ENCODE measurements at regions not wholly inside any gene's neighbourhood (a gene's known extent, or its start where the extent isn't known, plus 50 kb on each side); places are given as distances from the start of the nearest gene placed in this dataset.
A peak's percentile ranks its signal among the peaks of the same experiment; 100 is the strongest.
"Not testable (repeated sequence)": the region's sequence is repeated elsewhere in the genome, so short reads cannot be mapped to it uniquely, and the experiment has no call there.

GRCh38 chr4:110364911-110365520 is 110.9 kb upstream of the ENPEP start:
- Histone ChIP-seq H3K9me3 (no peaks in the 10 kb centered on the region), H4K20me1 (no peaks in the 10 kb centered on the region), H3K4me2 (no peak overlapping the region), H3K27ac (no peak overlapping the region), H3K27me3 (no peaks in the 10 kb centered on the region), H3K4me3 (no peak overlapping the region), H3K36me3 (no peaks in the 10 kb centered on the region), H3K9ac (no peak overlapping the region), H3K4me1 (peaks cover 22% of the 10 kb centered on the region)
- TF ChIP-seq Cebpa-rat (IDR thresholded peaks at IDR 0.05), result no peak

DNA sequence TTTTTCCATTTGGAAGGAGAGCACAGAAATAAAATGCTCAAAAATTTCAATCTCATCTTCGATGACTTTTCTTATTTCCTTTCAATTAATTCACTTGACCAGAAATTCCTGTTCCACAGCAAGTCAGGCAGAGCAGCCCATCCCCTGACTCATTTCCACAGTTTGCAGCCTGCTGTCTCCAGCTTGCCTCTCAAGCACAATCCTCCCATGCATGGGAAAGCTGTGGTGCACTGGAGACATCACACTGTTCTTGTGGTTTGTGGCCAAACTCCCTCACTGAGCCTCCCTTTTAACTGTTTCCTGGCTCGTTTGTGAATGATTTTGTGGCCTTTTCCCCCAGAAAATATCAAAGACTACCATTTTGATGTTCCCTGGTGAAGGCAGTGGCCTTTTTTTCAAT is 114.0 kb upstream of the ENPEP start:
- TF ChIP-seq Cebpa-rat (IDR thresholded peaks at IDR 0.05), result no peak
- Histone ChIP-seq H3K9ac (no peak overlapping the region), H3K4me2 (peak overlapping the region; percentile 74), H3K27ac (no peak overlapping the region), H4K20me1 (no peaks in the 10 kb centered on the region), H3K27me3 (no peaks in the 10 kb centered on the region), H3K4me1 (peaks cover 22% of the 10 kb centered on the region), H3K9me3 (no peaks in the 10 kb centered on the region), H3K4me3 (no peak overlapping the region), H3K36me3 (no peaks in the 10 kb centered on the region)

DNA sequence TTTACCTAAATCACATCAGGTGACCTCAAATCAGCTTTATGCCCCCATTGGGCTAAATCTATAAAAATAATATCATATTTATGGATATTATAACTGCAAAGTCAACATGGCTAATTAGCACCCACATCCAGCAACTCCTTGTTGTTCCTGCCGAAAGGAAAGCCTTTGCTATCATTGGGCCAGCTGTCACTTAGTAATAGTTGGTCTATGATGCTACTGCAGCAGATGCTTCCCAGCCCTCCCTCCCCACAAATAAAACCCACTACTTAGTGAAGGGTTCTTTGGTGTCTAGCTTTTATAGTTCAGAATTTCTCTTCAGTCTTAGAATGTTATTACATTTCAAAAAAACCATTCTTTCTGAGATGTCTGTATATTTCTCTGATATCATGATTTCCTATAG is 116.9 kb upstream of the ENPEP start:
- H3K4me3 ChIP-seq, result no peak overlapping the region
- no peak overlapping the region for H3K9ac ChIP-seq
- no peaks in the 10 kb centered on the region for H3K27me3 ChIP-seq
- H3K4me2 ChIP-seq, result no peak overlapping the region
- peaks cover 22% of the 10 kb centered on the region for H3K4me1 ChIP-seq
- H3K36me3 ChIP-seq, result no peaks in the 10 kb centered on the region
- no peaks in the 10 kb centered on the region for H3K9me3 ChIP-seq
- no peak overlapping the region for H3K27ac ChIP-seq
- no peak for TF ChIP-seq Cebpa-rat (IDR thresholded peaks at IDR 0.05)
- no peaks in the 10 kb centered on the region for H4K20me1 ChIP-seq

- Histone ChIP-seq H4K20me1 (no peaks in the 10 kb centered on the region), H3K9ac (no peak overlapping the region), H3K4me2 (no peak overlapping the region), H3K36me3 (no peaks in the 10 kb centered on the region), H3K27ac (no peak overlapping the region), H3K4me3 (no peak overlapping the region), H3K9me3 (no peaks in the 10 kb centered on the region), H3K4me1 (peaks cover 16% of the 10 kb centered on the region), H3K27me3 (no peaks in the 10 kb centered on the region)
- TF ChIP-seq Cebpa-rat (IDR thresholded peaks at IDR 0.05), result no peak
Measured at GRCh38 chr4:110357521-110357920, 118.4 kb upstream of the ENPEP start.

DNA sequence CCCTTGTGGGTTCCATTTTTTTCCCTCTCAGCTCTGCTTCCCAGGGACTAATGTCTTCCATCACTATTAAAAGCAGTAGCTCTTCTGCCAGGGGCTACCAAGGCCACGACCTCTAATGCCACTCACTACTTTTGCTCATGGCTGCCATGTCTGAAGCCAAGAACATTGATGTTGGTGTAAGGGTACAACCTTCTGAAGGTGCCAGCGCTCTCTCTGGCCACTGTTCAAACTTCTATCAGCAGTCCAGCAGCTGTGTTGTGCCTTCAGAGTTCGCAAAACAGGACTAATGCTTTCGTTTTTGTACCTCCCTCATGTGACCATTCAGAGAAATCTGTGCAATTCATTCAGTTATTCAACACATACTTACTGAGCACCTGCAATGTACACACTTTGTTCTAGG is 121.5 kb upstream of the ENPEP start:
- Histone ChIP-seq H3K36me3 (no peaks in the 10 kb centered on the region), H3K9ac (no peak overlapping the region), H3K4me2 (no peak overlapping the region), H3K4me3 (no peak overlapping the region), H3K27me3 (no peaks in the 10 kb centered on the region), H3K4me1 (no peaks in the 10 kb centered on the region), H4K20me1 (no peaks in the 10 kb centered on the region), H3K27ac (no peak overlapping the region), H3K9me3 (no peaks in the 10 kb centered on the region)
- no peak for TF ChIP-seq Cebpa-rat (IDR thresholded peaks at IDR 0.05)

DNA sequence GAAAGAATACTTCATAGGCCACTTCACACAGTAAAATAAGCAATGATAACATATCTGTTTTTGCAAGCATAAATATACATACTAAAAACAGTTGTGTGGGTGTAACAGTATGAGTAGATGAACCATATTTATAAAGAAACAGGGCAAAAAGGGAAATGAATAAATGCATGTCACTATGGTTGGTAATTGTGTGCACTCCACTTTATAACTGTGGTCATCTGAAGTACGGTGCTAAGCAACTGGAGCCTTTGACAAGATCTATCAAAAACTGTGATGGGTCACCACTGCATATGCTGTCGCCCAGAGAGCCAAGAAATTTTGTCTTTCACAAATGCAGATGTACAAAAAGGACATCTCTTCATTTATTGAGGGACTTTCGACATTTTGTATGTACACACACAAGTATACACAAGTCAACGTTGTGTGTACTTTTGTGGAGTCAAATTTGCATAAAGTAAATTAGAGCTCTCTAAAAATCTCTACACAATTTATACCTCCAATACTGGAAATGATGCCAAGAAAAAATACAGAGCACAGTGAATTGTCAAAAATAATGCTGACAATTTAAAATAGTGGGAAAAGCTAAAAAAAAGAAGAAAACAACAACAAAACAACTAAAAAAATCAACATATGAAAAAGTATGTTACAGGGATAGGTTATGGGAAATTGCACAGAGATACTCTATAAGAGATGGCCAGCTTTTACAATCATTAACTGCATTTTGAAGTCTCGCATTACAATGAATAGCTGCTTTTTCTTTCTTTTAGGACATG is 123.1 kb upstream of the ENPEP start:
- no peak for TF ChIP-seq Cebpa-rat (IDR thresholded peaks at IDR 0.05)

DNA sequence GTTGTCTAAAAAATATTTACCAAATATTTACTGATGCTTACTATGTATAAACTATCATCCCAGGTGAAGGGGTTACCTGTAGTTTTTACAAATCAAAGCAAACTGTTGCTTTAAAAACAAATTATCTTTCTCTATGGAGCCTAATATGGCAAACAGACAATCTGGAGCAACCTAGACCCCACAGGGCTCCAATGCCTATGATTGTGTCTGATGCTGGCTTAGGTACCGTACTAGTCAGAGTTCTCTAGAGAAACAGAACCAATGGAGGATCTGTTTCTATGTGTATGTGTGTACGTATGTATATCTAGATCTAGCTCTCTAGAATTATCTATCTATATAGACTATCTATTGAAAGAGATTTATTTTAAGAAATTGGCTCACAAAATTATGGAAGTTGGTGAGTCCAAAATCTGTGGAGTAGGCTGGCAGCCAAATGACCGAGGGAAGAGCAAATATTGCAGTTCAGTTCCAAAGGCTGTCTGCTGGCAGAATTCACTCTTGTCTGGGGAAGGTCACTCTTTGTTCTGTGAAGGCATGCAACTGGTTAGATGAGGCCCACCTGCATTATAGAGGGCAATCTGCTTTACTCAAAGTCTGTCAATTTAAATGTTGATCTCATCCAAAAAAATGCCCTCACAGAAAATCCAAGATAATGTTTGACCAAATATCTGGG is 127.1 kb upstream of the ENPEP start:
- Histone ChIP-seq H3K27me3 (no peaks in the 10 kb centered on the region), H3K36me3 (no peaks in the 10 kb centered on the region), H3K4me2 (no peak overlapping the region), H3K9me3 (no peaks in the 10 kb centered on the region), H4K20me1 (no peaks in the 10 kb centered on the region), H3K4me3 (no peak overlapping the region), H3K9ac (no peak overlapping the region), H3K27ac (no peak overlapping the region), H3K4me1 (peaks cover 9% of the 10 kb centered on the region)
- TF ChIP-seq Cebpa-rat (IDR thresholded peaks at IDR 0.05), result no peak

More for the DNA sequence above, 123.1 kb upstream of the ENPEP start:
- Histone ChIP-seq H3K4me2 (no peak overlapping the region), H3K4me3 (no peak overlapping the region), H3K9me3 (no peaks in the 10 kb centered on the region), H3K36me3 (no peaks in the 10 kb centered on the region), H3K9ac (no peak overlapping the region), H4K20me1 (no peaks in the 10 kb centered on the region), H3K27ac (no peak overlapping the region), H3K4me1 (no peaks in the 10 kb centered on the region), H3K27me3 (no peaks in the 10 kb centered on the region)

DNA sequence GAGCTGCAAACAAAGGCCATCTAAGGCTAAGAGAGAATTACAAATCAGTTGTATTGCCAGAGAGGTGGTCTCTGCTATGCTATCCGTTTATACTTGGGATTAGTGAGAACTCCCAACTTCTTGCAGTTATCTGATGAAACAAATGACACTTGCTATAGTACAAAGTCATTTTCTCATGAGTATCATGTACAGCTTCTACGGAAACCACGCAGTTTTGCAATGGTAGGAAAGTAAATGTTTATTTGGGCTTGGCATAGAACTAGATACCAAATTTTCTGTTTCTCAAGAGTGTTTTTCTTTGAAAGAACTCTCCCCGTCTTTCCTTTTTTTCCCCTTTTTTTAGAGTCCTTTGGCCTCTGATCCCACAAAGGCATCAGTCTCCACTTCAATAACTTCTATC is 128.2 kb upstream of the ENPEP start:
- H3K27ac ChIP-seq, result no peak overlapping the region
- H3K9me3 ChIP-seq, result peaks cover 9% of the 10 kb centered on the region
- H3K4me1 ChIP-seq, result peaks cover 9% of the 10 kb centered on the region
- H4K20me1 ChIP-seq, result no peaks in the 10 kb centered on the region
- H3K36me3 ChIP-seq, result no peaks in the 10 kb centered on the region
- no peak overlapping the region for H3K9ac ChIP-seq
- H3K4me3 ChIP-seq, result no peak overlapping the region
- no peak for TF ChIP-seq Cebpa-rat (IDR thresholded peaks at IDR 0.05)
- H3K27me3 ChIP-seq, result no peaks in the 10 kb centered on the region
- no peak overlapping the region for H3K4me2 ChIP-seq

- Histone ChIP-seq H3K4me1 (peaks cover 19% of the 10 kb centered on the region), H3K27me3 (no peaks in the 10 kb centered on the region), H3K4me2 (peak overlapping the region; percentile 41), H3K4me3 (no peak overlapping the region), H3K27ac (no peak overlapping the region), H4K20me1 (no peaks in the 10 kb centered on the region), H3K9me3 (peaks cover 13% of the 10 kb centered on the region), H3K9ac (no peak overlapping the region), H3K36me3 (no peaks in the 10 kb centered on the region)
- no peak for TF ChIP-seq Cebpa-rat (IDR thresholded peaks at IDR 0.05)
Measured at GRCh38 chr4:110344165-110344564, 131.8 kb upstream of the ENPEP start.

DNA sequence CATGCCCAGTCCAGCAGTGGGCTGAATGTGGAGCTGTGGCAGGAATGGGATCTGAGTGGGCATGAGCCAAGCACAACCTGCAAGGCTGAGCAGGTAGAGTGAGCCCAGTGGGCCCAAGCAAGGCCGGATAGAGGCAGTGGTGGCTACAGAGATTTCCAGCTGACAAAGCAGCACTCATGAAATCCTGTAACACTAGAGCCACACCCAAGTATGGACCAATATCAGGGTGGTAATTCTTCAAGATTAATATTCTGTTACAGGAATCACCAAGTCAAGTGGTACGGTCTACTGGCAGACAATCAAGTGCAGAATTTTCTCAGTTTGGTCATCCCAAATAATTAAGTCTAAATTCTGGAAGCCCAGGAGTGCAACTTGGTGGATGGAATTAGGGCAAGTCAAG is 132.4 kb upstream of the ENPEP start:
- TF ChIP-seq Cebpa-rat (IDR thresholded peaks at IDR 0.05), result no peak
- no peak overlapping the region for H3K4me2 ChIP-seq
- H4K20me1 ChIP-seq, result no peaks in the 10 kb centered on the region
- H3K9ac ChIP-seq, result no peak overlapping the region
- no peak overlapping the region for H3K27ac ChIP-seq
- H3K9me3 ChIP-seq, result peaks cover 13% of the 10 kb centered on the region
- no peaks in the 10 kb centered on the region for H3K36me3 ChIP-seq
- H3K27me3 ChIP-seq, result no peaks in the 10 kb centered on the region
- H3K4me1 ChIP-seq, result peaks cover 19% of the 10 kb centered on the region
- no peak overlapping the region for H3K4me3 ChIP-seq

GRCh38 chr4:110341118-110341517 is 134.8 kb upstream of the ENPEP start:
- not testable (repeated sequence) for H3K36me3 ChIP-seq, H3K27me3 ChIP-seq, H4K20me1 ChIP-seq, H3K4me3 ChIP-seq, H3K9ac ChIP-seq, H3K27ac ChIP-seq
- Histone ChIP-seq H3K4me1 (peaks cover 19% of the 10 kb centered on the region), H3K4me2 (peak overlapping the region; percentile 43; the same call in 1 of the 2 replicates), H3K9me3 (peaks cover 13% of the 10 kb centered on the region)

Data from BLaER1 (cell line).